ENCODE measurements at regions not wholly inside any gene's neighbourhood (a gene's known extent, or its start where the extent isn't known, plus 50 kb on each side); places are given as distances from the start of the nearest gene placed in this dataset.

GRCh38 chr22:48561676-48562075, 1266.0 kb downstream of the BRD1 start:
- H3K4me1 ChIP-seq (ENCODE audit: control insufficient read depth, insufficient read depth, low read length) = no peaks in the 10 kb centered on the region
- no peaks in the 10 kb centered on the region for H3K9me3 ChIP-seq (ENCODE audit: control insufficient read depth in 2 of 2, low read length in 2 of 2)
- H3K4me3 ChIP-seq (ENCODE audit: low read length in 2 of 2) = no peak overlapping the region
- no peak overlapping the region for H3K27ac ChIP-seq (ENCODE audit: low read length)
- peaks cover 0 to under 1% of the 10 kb centered on the region in 2 donors for H3K27me3 ChIP-seq (ENCODE audit: control insufficient read depth in 1 of 2, insufficient read depth in 2 of 2, low read length in 2 of 2)
- H3K36me3 ChIP-seq (ENCODE audit: control insufficient read depth in 2 of 2, insufficient read depth in 2 of 2, low read length in 2 of 2) = no peaks in the 10 kb centered on the region
- H3K9ac ChIP-seq (ENCODE audit: low read length in 2 of 2) = no peak overlapping the region

DNA sequence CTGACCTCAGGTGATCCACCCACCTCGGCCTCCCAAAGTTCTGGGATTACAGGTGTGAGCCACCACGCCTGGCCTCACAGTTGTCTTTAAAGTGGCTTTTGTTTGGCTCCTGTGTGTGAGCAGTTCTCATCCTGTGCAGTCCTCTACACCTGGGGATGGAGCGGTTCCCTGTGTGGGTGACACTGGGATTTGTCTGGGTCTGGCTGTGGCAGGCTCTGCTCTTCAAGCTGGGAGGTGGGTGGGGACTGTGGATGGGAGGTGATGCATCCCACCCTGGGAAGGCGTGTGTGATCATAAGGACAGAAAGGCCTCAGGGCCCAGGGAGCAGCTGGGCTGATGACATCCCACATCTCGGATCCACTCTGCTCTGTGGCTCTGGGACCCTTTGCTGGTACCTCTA, 1266.8 kb downstream of the BRD1 start:
- H3K4me3 ChIP-seq (ENCODE audit: low read length in 2 of 2) = no peak overlapping the region
- H3K27me3 ChIP-seq (ENCODE audit: control insufficient read depth in 1 of 2, insufficient read depth in 2 of 2, low read length in 2 of 2) = no peaks in the 10 kb centered on the region
- H3K36me3 ChIP-seq (ENCODE audit: control insufficient read depth in 2 of 2, insufficient read depth in 2 of 2, low read length in 2 of 2) = no peaks in the 10 kb centered on the region
- H3K9me3 ChIP-seq (ENCODE audit: control insufficient read depth in 2 of 2, low read length in 2 of 2) = no peaks in the 10 kb centered on the region
- H3K27ac ChIP-seq (ENCODE audit: low read length) = no peak overlapping the region
- H3K4me1 ChIP-seq (ENCODE audit: control insufficient read depth, insufficient read depth, low read length) = no peaks in the 10 kb centered on the region
- no peak overlapping the region for H3K9ac ChIP-seq (ENCODE audit: low read length in 2 of 2)

DNA sequence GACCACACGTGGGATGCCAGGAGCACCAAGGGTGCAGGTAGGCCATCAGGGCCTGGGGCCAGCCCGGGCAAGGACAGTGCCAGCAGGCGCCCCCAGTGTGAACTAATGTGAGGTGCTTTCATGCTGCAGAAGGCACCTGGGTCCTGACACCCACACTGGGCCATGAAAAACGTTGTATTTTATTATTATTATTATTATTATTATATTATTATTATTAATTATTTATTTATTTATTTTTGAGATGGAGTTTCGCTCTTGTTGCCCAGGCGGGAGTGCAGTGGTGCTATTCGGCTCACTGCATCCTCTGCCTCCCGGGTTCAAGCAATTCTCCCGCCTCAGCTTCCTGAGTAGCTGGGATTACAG, 1267.3 kb downstream of the BRD1 start:
- H3K27ac ChIP-seq (ENCODE audit: low read length) = no peak overlapping the region
- no peaks in the 10 kb centered on the region for H3K4me1 ChIP-seq (ENCODE audit: control insufficient read depth, insufficient read depth, low read length)
- no peaks in the 10 kb centered on the region for H3K9me3 ChIP-seq (ENCODE audit: control insufficient read depth in 2 of 2, low read length in 2 of 2)
- peaks cover 0 to 1% of the 10 kb centered on the region in 2 donors for H3K27me3 ChIP-seq (ENCODE audit: control insufficient read depth in 1 of 2, insufficient read depth in 2 of 2, low read length in 2 of 2)
- H3K9ac ChIP-seq (ENCODE audit: low read length in 2 of 2) = no peak overlapping the region
- no peak overlapping the region for H3K4me3 ChIP-seq (ENCODE audit: low read length in 2 of 2)
- no peaks in the 10 kb centered on the region for H3K36me3 ChIP-seq (ENCODE audit: control insufficient read depth in 2 of 2, insufficient read depth in 2 of 2, low read length in 2 of 2)

- Histone ChIP-seq H3K27me3 (ENCODE audit: control insufficient read depth in 1 of 2, insufficient read depth in 2 of 2, low read length in 2 of 2) (peaks cover 3% of the 10 kb centered on the region in 2 donors), H3K36me3 (ENCODE audit: control insufficient read depth in 2 of 2, insufficient read depth in 2 of 2, low read length in 2 of 2) (no peaks in the 10 kb centered on the region), H3K4me3 (ENCODE audit: low read length in 2 of 2) (no peak overlapping the region), H3K9ac (ENCODE audit: low read length in 2 of 2) (no peak overlapping the region), H3K4me1 (ENCODE audit: control insufficient read depth, insufficient read depth, low read length) (no peaks in the 10 kb centered on the region), H3K27ac (ENCODE audit: low read length) (no peak overlapping the region), H3K9me3 (ENCODE audit: control insufficient read depth in 2 of 2, low read length in 2 of 2) (no peaks in the 10 kb centered on the region)
These were observed 1267.9 kb downstream of the BRD1 start for GRCh38 chr22:48559647-48560388.

DNA sequence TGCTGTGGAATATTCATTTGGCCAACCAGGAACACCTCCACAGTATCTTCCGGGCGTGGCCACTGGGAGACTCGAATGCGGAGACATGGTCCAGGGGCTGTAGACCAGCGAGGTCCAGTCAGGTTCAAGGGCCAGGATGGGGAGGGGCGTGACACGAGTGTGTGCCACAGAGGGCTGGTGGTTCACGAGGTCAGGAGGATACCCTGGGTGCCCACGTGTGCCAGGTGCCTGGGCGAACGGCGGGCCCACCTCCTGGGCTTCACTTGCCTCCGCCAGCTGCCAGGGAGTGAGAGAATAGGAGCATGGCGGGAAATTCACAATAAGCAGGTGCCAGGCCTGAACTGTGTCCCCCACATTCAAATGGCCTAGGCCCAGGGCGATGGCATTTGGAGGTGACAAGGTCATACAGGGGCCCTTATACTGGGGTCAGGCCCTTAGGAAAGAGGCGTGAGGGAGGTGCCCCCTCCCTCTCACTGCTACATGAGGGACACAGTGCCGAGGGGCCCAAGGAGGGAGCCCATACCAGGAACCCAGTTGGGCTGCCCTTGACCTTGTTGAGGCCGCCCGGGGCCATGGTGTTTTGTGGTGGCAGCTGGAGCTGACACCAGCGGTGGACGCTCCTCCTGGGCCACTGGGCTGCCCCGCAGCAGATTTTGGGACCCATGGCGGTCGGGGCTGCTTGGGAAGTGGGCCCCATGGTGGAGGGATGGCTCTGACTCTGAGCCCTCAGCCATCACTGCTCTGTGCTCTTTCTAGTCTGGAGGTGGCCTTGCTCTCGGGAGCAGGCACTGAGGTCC, 1268.9 kb downstream of the BRD1 start:
- no peaks in the 10 kb centered on the region for H3K4me1 ChIP-seq (ENCODE audit: control insufficient read depth, insufficient read depth, low read length)
- no peaks in the 10 kb centered on the region for H3K9me3 ChIP-seq (ENCODE audit: control insufficient read depth in 2 of 2, low read length in 2 of 2)
- H3K36me3 ChIP-seq (ENCODE audit: control insufficient read depth in 2 of 2, insufficient read depth in 2 of 2, low read length in 2 of 2) = no peaks in the 10 kb centered on the region
- peaks cover 3% of the 10 kb centered on the region in 2 donors for H3K27me3 ChIP-seq (ENCODE audit: control insufficient read depth in 1 of 2, insufficient read depth in 2 of 2, low read length in 2 of 2)
- H3K9ac ChIP-seq (ENCODE audit: low read length in 2 of 2) = no peak overlapping the region
- H3K4me3 ChIP-seq (ENCODE audit: low read length in 2 of 2) = no peak overlapping the region
- H3K27ac ChIP-seq (ENCODE audit: low read length) = no peak overlapping the region

GRCh38 chr22:48558016-48558415, 1269.7 kb downstream of the BRD1 start:
- Histone ChIP-seq H3K9me3 (ENCODE audit: control insufficient read depth in 2 of 2, low read length in 2 of 2) (no peaks in the 10 kb centered on the region), H3K27ac (ENCODE audit: low read length) (no peak overlapping the region), H3K9ac (ENCODE audit: low read length in 2 of 2) (no peak overlapping the region), H3K4me3 (ENCODE audit: low read length in 2 of 2) (no peak overlapping the region), H3K36me3 (ENCODE audit: control insufficient read depth in 2 of 2, insufficient read depth in 2 of 2, low read length in 2 of 2) (no peaks in the 10 kb centered on the region), H3K4me1 (ENCODE audit: control insufficient read depth, insufficient read depth, low read length) (no peaks in the 10 kb centered on the region), H3K27me3 (ENCODE audit: control insufficient read depth in 1 of 2, insufficient read depth in 2 of 2, low read length in 2 of 2) (peaks cover 5 to 6% of the 10 kb centered on the region in 2 donors)

DNA sequence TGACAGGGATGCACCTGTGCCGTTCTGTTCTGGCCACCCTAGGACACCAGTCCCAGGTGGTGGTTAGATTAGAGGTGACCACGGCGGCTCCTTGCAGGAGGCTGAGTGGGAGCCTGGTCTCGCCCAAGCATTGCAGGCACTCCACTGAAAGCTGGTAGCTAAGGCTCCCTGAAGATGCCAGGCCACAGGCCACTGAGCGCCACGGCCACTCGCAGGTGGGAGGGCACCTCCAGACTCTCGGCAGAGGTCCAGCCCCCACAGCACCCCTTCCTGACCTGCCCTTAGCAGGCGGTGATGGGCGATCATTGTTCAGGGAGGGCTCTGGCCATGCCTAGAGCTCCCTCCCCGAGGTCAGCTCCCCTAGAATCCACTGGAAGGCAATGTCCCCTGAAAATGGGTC, 1270.2 kb downstream of the BRD1 start:
- Histone ChIP-seq H3K27me3 (ENCODE audit: control insufficient read depth in 1 of 2, insufficient read depth in 2 of 2, low read length in 2 of 2) (peaks cover 5 to 10% of the 10 kb centered on the region in 2 donors), H3K4me1 (ENCODE audit: control insufficient read depth, insufficient read depth, low read length) (no peaks in the 10 kb centered on the region), H3K9ac (ENCODE audit: low read length in 2 of 2) (no peak overlapping the region), H3K9me3 (ENCODE audit: control insufficient read depth in 2 of 2, low read length in 2 of 2) (no peaks in the 10 kb centered on the region), H3K36me3 (ENCODE audit: control insufficient read depth in 2 of 2, insufficient read depth in 2 of 2, low read length in 2 of 2) (no peaks in the 10 kb centered on the region), H3K4me3 (ENCODE audit: low read length in 2 of 2) (no peak overlapping the region), H3K27ac (ENCODE audit: low read length) (no peak overlapping the region)

GRCh38 chr22:48556751-48557150, 1270.9 kb downstream of the BRD1 start:
- no peaks in the 10 kb centered on the region for H3K9me3 ChIP-seq (ENCODE audit: control insufficient read depth in 2 of 2, low read length in 2 of 2)
- H3K27me3 ChIP-seq (ENCODE audit: control insufficient read depth in 1 of 2, insufficient read depth in 2 of 2, low read length in 2 of 2) = peaks cover 9 to 14% of the 10 kb centered on the region in 2 donors
- H3K27ac ChIP-seq (ENCODE audit: low read length) = no peak overlapping the region

GRCh38 chr22:48556222-48556621, 1271.5 kb downstream of the BRD1 start:
- H3K36me3 ChIP-seq (ENCODE audit: control insufficient read depth in 2 of 2, insufficient read depth in 2 of 2, low read length in 2 of 2) = no peaks in the 10 kb centered on the region

More at GRCh38 chr22:48556751-48557150, 1270.9 kb downstream of the BRD1 start:
- H3K9ac ChIP-seq (ENCODE audit: low read length in 2 of 2) = no peak overlapping the region
- no peaks in the 10 kb centered on the region for H3K36me3 ChIP-seq (ENCODE audit: control insufficient read depth in 2 of 2, insufficient read depth in 2 of 2, low read length in 2 of 2)
- no peaks in the 10 kb centered on the region for H3K4me1 ChIP-seq (ENCODE audit: control insufficient read depth, insufficient read depth, low read length)
- no peak overlapping the region for H3K4me3 ChIP-seq (ENCODE audit: low read length in 2 of 2)

GRCh38 chr22:48555606-48556005, 1272.1 kb downstream of the BRD1 start:
- Histone ChIP-seq H3K36me3 (ENCODE audit: control insufficient read depth in 2 of 2, insufficient read depth in 2 of 2, low read length in 2 of 2) (no peaks in the 10 kb centered on the region), H3K9ac (ENCODE audit: low read length in 2 of 2) (no peak overlapping the region), H3K27ac (ENCODE audit: low read length) (no peak overlapping the region), H3K4me3 (ENCODE audit: low read length in 2 of 2) (no peak overlapping the region), H3K27me3 (ENCODE audit: control insufficient read depth in 1 of 2, insufficient read depth in 2 of 2, low read length in 2 of 2) (peaks cover 11 to 14% of the 10 kb centered on the region in 2 donors), H3K9me3 (ENCODE audit: control insufficient read depth in 2 of 2, low read length in 2 of 2) (no peaks in the 10 kb centered on the region), H3K4me1 (ENCODE audit: control insufficient read depth, insufficient read depth, low read length) (no peaks in the 10 kb centered on the region)

More at GRCh38 chr22:48556222-48556621, 1271.5 kb downstream of the BRD1 start:
- Histone ChIP-seq H3K9ac (ENCODE audit: low read length in 2 of 2) (no peak overlapping the region), H3K27ac (ENCODE audit: low read length) (no peak overlapping the region), H3K27me3 (ENCODE audit: control insufficient read depth in 1 of 2, insufficient read depth in 2 of 2, low read length in 2 of 2) (peaks cover 11 to 14% of the 10 kb centered on the region in 2 donors), H3K9me3 (ENCODE audit: control insufficient read depth in 2 of 2, low read length in 2 of 2) (no peaks in the 10 kb centered on the region), H3K4me1 (ENCODE audit: control insufficient read depth, insufficient read depth, low read length) (no peaks in the 10 kb centered on the region), H3K4me3 (ENCODE audit: low read length in 2 of 2) (no peak overlapping the region)

Data from stomach smooth muscle (tissue), 2 donors.